ENCODE measurements at regions not wholly inside any gene's neighbourhood (a gene's known extent, or its start where the extent isn't known, plus 50 kb on each side); places are given as distances from the start of the nearest gene placed in this dataset.
"Not testable (repeated sequence)": the region's sequence is repeated elsewhere in the genome, so short reads cannot be mapped to it uniquely, and the experiment has no call there.

DNA sequence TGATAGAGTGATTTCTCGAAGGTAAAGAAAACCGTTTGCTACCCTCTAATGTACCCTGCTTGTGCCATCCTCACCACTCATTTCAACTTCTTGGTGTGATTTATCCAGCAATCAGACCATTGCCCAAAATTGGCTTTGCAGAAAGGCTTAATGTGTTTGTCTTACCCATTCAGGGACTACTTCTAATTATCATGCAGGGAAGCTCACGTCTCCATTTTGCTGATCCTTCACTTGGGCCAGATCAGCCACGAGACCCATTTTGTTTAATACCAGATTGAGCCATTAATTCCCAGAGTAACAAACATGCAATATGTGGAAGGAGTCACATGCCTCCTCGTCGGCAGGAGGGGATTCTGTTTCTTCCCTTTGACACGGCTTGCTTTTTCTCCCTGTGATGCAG is 51.1 kb upstream of the CRY1 start:
- DNase-seq (ENCODE audit: low read depth in 2 of 2): no peak

GRCh38 chr12:107144990-107145389 is 51.6 kb upstream of the CRY1 start:
- DNase-seq (ENCODE audit: low read depth in 2 of 2): no peak

DNA sequence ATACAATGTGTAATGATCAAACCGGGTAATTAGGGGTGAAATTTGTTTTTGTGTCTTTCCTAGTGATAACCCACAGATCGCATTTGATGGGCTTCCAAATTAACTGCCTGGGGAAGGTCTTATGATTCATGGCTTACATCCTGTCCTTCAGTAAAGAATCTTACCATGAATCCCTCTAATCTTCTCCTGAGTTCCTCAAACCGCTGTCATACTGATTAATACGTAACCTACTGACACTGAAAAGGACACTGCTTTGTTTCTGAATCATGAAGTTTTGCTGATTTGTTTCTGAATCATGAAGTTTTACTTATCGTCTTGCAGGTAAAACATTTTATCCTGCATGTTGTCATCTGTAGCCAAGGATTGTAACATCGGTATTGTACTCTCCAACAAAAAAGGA is 52.0 kb upstream of the CRY1 start:
- no peak for DNase-seq (ENCODE audit: low read depth in 2 of 2)

DNA sequence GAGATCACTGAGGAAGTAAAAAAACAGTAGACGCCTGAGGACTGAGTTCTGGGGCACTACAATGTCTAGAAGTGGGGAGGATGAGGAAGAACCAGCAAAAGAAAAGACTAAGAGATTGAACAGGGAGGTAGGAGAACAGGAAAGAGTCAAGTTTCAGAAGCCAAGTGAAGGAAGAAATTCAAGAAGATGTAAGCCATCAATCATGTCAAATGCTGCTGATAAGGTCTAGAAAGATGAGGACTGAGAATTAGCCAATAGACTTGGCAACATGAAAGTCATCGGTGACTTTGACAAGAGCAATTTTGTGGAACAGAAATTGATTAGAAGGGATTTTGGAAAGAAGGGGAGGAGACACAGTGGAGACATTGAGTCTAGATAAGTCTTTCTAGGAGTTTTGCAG is 54.8 kb upstream of the CRY1 start:
- DNase-seq (ENCODE audit: low read depth in 2 of 2): no peak

- DNase-seq (ENCODE audit: low read depth in 2 of 2): no peak
Observed at GRCh38 chr12:107152315-107152714, 59.0 kb upstream of the CRY1 start.

DNA sequence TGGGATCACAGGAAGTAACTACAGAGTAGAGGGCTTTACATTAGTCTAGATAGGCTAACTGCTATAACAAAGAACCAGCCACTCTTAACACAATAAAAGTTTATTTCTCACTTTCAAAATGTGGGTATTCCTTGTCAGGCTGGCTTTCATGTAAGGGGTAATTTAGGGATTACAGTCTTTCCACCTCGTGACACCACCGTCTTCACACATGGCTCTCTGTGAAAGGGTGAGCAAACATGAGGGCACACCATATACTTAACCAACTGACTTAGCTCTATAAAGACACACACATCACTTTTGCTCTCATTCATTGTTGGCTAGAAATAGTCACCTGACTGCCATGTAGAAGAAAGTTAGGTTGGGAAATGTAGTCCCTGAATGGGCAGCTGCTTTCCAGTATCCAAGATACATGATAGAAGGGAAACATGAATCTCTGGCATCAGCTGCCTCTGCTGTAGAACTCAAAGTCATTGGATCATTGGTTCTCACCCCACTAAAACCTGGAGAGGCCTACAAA is 66.1 kb upstream of the CRY1 start:
- no peak for DNase-seq (ENCODE audit: low read depth in 2 of 2)

DNA sequence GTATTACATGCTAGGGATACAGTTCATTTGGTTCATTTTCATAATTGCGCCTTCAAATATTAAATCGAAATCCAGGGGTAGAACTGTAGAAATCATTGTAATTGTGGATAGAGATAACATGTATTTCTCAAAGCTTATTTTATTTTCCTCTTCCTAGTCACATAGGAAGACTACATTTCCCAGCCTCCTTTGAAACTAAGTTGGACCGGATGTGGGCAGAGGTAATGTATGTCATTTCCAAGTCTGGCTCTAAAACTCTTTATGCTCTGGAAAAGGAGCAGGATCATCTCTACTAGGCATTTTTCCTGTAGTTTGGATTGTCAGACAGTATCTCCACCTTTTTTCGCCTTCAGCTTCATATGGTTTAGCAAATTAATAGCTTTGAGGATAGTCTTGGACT is 70.1 kb upstream of the CRY1 start:
- no peak for DNase-seq (ENCODE audit: low read depth in 2 of 2)

DNA sequence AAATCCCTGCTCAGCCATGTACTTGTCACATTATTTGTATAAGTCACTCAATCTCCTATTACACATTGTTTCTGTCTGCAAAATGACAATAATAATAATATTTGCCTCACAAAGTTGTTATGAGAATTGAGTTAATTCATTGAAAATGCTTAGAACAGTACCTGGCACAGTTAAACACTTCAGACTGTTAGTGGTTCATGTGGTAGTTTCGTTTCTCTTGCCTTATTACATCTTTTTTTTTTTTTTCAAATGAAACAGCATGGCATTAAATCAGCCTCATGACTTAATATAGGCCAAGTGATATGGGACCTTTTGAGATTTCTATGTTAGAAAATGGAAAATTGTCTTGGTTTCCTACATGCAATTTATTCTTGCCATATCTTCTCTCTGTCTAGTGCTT is 71.0 kb upstream of the CRY1 start:
- DNase-seq (ENCODE audit: low read depth in 2 of 2): no peak

DNA sequence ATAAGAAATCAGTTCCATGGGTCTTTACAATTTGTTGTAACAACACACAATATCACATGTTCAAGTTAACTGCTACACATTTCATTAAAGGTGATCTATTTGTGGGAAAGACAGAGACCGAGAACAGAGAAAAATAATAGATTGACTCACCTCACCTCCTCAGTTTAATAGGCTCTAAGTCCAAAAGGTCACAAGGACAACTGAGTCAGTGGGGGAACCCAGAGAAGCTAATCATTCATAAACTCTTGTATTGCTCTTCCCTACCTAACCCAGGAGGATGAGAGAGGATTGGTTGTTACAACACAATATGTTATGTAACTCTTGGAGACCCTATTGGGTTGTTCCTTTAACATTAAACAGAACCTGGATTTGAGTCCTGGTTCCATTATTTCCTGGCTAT is 72.2 kb upstream of the CRY1 start:
- DNase-seq (ENCODE audit: low read depth in 2 of 2): no peak

DNA sequence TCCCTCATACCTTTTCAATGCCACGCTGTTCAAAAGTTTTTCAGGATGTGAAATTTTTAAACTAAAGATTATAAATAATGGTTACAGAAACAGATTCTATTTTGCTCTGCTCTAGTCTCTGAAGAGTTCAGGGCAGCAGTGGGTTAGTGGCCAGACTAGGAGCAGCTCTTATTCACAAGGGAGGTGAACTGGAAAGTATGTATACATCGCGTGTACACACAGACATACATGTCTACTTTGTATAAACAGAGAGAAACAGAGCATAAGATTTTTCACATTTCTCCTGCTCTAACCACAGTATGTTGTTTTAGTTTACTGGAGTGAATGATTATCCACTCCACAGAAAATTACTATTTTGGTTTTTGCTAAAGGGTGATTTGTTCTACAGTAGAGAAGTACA is 74.4 kb upstream of the CRY1 start:
- DNase-seq (ENCODE audit: low read depth in 2 of 2): no peak

- no peak for DNase-seq (ENCODE audit: low read depth in 2 of 2)
Observed at GRCh38 chr12:107169200-107169599, 75.9 kb upstream of the CRY1 start.

GRCh38 chr12:107178776-107179175 is 85.4 kb upstream of the CRY1 start:
- no peak for DNase-seq (ENCODE audit: low read depth in 2 of 2)

DNA sequence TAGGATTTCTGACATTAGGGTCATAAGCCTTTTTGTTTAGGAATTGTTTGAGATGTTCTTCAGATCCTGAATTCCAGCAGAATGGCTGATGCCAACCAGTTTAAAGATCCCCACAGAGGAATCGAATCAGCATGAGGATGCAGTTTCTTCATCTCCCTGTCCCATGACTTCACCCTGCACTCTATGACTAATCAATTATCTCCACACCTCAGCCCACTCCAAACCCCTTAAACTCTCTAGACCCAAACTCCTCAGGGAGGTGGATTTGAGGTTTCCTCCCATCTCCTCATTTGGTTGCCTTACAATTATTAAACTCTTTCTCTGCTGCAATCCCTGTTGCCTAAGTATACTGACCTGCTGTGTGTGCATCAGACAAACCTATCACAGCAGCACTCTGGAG is 86.5 kb upstream of the CRY1 start:
- DNase-seq (ENCODE audit: low read depth in 2 of 2): no peak

DNA sequence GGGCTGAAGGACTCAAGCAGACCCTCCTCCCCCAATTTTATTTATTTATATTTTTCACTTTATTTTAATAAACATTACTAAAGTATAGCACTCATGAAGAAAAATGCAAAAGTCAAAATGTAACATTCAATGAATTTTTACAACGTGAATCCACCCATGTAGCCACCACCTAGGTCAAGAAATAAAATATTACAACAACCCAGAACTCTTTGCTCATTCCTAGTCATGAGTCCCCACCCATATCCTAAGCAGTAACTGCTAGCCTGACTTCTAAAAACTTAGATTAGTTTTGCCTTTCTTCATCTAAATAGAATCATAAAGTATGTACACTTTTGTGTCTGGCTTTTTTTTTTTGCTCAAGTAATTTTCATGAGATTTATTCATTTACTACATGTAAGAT is 86.9 kb upstream of the CRY1 start:
- no peak for DNase-seq (ENCODE audit: low read depth in 2 of 2)

GRCh38 chr12:107184359-107184930 is 91.1 kb upstream of the CRY1 start:
- no peak for DNase-seq (ENCODE audit: low read depth in 2 of 2)

DNA sequence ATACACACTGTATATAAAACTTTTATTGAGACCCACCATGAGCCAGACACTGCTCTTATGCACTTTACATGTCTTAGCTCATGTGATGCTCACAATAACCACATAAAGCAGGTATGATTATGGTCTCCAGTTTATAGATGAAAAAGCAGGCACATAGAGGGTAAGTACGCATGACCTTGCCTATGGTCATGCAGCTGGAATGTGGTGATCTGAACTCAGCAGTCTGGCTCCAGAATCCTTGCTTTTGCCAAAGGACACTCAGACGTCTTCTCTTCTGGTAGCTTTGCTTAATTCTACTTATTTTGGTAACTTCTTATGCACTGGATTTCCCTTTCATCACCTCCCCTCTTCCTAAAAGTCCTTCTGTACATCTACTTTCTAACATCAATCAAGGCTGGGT is 103.3 kb upstream of the CRY1 start:
- no peak for DNase-seq (ENCODE audit: low read depth in 2 of 2)

GRCh38 chr12:107200394-107200793 is 107.0 kb upstream of the CRY1 start:
- DNase-seq (ENCODE audit: low read depth in 2 of 2): no peak

- DNase-seq (ENCODE audit: low read depth in 2 of 2): no peak
Observed at GRCh38 chr12:107207931-107208525, 114.7 kb upstream of the CRY1 start.

DNA sequence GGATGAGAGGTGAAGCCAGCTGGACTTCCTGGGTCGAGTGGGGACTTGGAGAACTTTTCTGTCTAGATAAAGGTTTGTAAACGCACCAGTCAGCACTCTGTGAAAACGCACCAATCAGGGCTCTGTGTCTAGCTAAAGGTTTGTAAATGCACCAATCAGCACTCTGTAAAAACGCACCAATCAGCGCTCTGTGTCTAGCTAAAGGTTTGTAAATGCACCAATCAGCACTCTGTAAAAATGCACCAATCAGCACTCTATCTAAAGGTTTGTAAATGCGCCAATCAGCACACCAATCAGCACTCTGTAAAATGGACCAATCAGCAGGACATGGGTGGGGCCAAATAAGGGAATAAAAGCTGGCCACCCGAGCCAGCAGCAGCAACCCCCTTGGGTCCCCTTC is 116.4 kb upstream of the CRY1 start:
- not testable (repeated sequence) for DNase-seq (ENCODE audit: low read depth in 2 of 2)

DNA sequence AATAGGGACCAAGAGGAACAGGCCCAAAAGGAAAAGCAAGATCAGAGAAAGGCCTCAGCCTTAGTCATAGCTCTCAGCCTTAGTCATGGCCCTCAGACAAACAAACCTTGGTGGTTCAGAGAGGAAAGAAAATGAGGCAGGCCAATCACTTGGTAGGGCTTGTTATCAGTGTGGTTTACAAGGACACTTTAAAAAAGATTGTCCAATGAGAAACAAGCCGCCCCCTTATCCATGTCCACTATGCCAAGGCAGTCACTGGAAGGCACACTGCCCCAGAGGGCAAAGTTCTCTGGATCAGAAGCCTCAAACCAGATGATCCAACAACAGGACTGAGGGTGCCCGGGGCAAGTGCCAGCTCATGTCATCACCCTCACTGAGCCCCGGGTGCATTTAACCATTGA is 121.0 kb upstream of the CRY1 start:
- DNase-seq (ENCODE audit: low read depth in 2 of 2): peak in 1 of 2 donors; percentile 4

DNA sequence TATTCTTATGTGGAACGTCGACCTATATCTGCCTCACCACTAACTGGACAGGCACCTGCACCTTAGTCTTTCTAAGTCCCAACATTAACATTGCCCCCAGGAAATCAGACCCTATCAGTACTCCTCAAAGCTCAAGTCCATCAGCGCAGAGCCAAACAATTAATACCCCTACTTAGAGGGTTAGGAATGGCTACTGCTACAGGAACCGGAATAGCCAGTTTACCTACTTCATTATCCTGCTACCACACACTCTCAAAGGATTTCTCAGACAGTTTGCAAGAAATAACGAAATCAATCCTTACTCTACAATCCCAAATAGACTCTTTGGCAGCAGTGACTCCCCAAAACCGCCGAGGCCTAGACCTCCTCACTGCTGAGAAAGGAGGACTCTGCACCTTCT is 123.1 kb upstream of the CRY1 start:
- not testable (repeated sequence) for DNase-seq (ENCODE audit: low read depth in 2 of 2)

GRCh38 chr12:107219301-107219700 is 126.0 kb upstream of the CRY1 start:
- DNase-seq (ENCODE audit: low read depth in 2 of 2): no peak

GRCh38 chr12:107221913-107222312 is 128.6 kb upstream of the CRY1 start:
- no peak for DNase-seq (ENCODE audit: low read depth in 2 of 2)

GRCh38 chr12:107223821-107224220 is 130.5 kb upstream of the CRY1 start:
- DNase-seq (ENCODE audit: low read depth in 2 of 2): no peak

All from stimulated activated CD8-positive, alpha-beta memory T cell treated with anti-CD3 and anti-CD28 coated beads, Interleukin-15, amount 100 ng/mL, for 48 hours (primary cell).